ENCODE measurements at regions not wholly inside any gene's neighbourhood (a gene's known extent, or its start where the extent isn't known, plus 50 kb on each side); places are given as distances from the start of the nearest gene placed in this dataset.

GRCh38 chrX:25537699-25538098 is 521.9 kb upstream of the ARX start:
- Histone ChIP-seq H3K36me3 (ENCODE audit: insufficient read depth, low read length) (no peaks in the 10 kb centered on the region), H3K27ac (ENCODE audit: low read length) (no peak overlapping the region), H2AFZ (ENCODE audit: low read depth, low read length) (no peak overlapping the region), H3K9ac (ENCODE audit: low read length) (no peak overlapping the region), H3K9me2 (ENCODE audit: insufficient read depth, low read length) (no peaks in the 10 kb centered on the region), H3F3A (ENCODE audit: insufficient read depth, low read length, poor library complexity, severe bottlenecking) (no peaks in the 10 kb centered on the region), H3K4me3 (ENCODE audit: low read length) (no peak overlapping the region), H4K20me1 (ENCODE audit: insufficient read depth) (no peaks in the 10 kb centered on the region), H3K4me2 (ENCODE audit: low read length) (no peak overlapping the region), H3K27me3 (ENCODE audit: insufficient read depth, low read depth, low read length) (no peaks in the 10 kb centered on the region), H3K9me3 (ENCODE audit: low read length) (no peaks in the 10 kb centered on the region), H3K79me2 (replicated peaks; ENCODE audit: insufficient read depth, low read length) (no peaks in the 10 kb centered on the region)
- TF ChIP-seq, protein P1, sequence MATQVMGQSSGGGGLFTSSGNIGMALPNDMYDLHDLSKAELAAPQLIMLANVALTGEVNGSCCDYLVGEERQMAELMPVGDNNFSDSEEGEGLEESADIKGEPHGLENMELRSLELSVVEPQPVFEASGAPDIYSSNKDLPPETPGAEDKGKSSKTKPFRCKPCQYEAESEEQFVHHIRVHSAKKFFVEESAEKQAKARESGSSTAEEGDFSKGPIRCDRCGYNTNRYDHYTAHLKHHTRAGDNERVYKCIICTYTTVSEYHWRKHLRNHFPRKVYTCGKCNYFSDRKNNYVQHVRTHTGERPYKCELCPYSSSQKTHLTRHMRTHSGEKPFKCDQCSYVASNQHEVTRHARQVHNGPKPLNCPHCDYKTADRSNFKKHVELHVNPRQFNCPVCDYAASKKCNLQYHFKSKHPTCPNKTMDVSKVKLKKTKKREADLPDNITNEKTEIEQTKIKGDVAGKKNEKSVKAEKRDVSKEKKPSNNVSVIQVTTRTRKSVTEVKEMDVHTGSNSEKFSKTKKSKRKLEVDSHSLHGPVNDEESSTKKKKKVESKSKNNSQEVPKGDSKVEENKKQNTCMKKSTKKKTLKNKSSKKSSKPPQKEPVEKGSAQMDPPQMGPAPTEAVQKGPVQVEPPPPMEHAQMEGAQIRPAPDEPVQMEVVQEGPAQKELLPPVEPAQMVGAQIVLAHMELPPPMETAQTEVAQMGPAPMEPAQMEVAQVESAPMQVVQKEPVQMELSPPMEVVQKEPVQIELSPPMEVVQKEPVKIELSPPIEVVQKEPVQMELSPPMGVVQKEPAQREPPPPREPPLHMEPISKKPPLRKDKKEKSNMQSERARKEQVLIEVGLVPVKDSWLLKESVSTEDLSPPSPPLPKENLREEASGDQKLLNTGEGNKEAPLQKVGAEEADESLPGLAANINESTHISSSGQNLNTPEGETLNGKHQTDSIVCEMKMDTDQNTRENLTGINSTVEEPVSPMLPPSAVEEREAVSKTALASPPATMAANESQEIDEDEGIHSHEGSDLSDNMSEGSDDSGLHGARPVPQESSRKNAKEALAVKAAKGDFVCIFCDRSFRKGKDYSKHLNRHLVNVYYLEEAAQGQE (IDR thresholded peaks at IDR 0.05; ENCODE audit: borderline replicate concordance) = no peak
- TF ChIP-seq EP300 (conservative IDR thresholded peaks at IDR 0.05; ENCODE audit: poor library complexity, severe bottlenecking) = no peak
- TF ChIP-seq MXI1 (conservative IDR thresholded peaks at IDR 0.05; ENCODE audit: poor library complexity, severe bottlenecking) = no peak

DNA sequence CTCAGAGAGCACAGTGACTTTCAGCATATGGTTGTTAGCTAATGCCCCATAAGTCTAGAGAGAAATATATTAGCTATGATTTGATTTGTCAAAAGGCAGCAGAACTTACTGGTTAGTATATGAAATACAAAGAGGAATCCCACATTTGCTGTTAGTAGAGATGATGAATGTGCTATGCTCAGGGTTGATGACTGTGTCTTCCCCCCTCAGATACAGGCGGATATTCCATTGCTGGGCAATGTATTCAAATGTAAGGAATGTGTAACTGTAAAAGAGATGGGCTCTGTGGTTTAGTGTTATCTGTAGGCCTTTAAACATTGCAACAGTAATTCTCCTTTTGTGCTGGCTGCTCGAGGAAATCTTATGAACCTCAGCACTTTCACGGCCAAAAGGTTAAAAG is 528.9 kb upstream of the ARX start:
- Histone ChIP-seq H3K4me3 (ENCODE audit: low read length) (no peak overlapping the region), H3K9me3 (ENCODE audit: low read length) (no peaks in the 10 kb centered on the region), H3K27ac (ENCODE audit: low read length) (no peak overlapping the region), H3K79me2 (replicated peaks; ENCODE audit: insufficient read depth, low read length) (no peaks in the 10 kb centered on the region), H3K36me3 (ENCODE audit: insufficient read depth, low read length) (no peaks in the 10 kb centered on the region), H3K9me2 (ENCODE audit: insufficient read depth, low read length) (no peaks in the 10 kb centered on the region), H3K4me2 (ENCODE audit: low read length) (no peak overlapping the region), H3F3A (ENCODE audit: insufficient read depth, low read length, poor library complexity, severe bottlenecking) (no peaks in the 10 kb centered on the region), H3K27me3 (ENCODE audit: insufficient read depth, low read depth, low read length) (no peaks in the 10 kb centered on the region), H4K20me1 (ENCODE audit: insufficient read depth) (no peaks in the 10 kb centered on the region), H3K9ac (ENCODE audit: low read length) (no peak overlapping the region), H2AFZ (ENCODE audit: low read depth, low read length) (no peak overlapping the region)
- TF ChIP-seq CTCF (IDR thresholded peaks at IDR 0.05; ENCODE audit: poor library complexity, severe bottlenecking) = no peak
- TF ChIP-seq RAD21 (conservative IDR thresholded peaks at IDR 0.05) = no peak
- TF ChIP-seq, protein P1 (IDR thresholded peaks at IDR 0.05; ENCODE audit: borderline replicate concordance) = no peak
- TF ChIP-seq POLR2AphosphoS5 (IDR thresholded peaks at IDR 0.05) = no peak
- TF ChIP-seq MXI1 (conservative IDR thresholded peaks at IDR 0.05; ENCODE audit: poor library complexity, severe bottlenecking) = no peak
- TF ChIP-seq SMC3 (conservative IDR thresholded peaks at IDR 0.05; ENCODE audit: poor library complexity) = no peak
- TF ChIP-seq EZH2 (IDR thresholded peaks at IDR 0.05; ENCODE audit: borderline replicate concordance, insufficient read depth, low read length, poor library complexity, severe bottlenecking) = no peak
- no peak for TF ChIP-seq TAF1 (IDR thresholded peaks at IDR 0.05; ENCODE audit: low read depth)
- TF ChIP-seq EP300 (conservative IDR thresholded peaks at IDR 0.05; ENCODE audit: poor library complexity, severe bottlenecking) = no peak

Data from neural cell (in vitro differentiated cells).